Liver (tissue), 3 donors: ENCODE measurements at regions not wholly inside any gene's neighbourhood (a gene's known extent, or its start where the extent isn't known, plus 50 kb on each side); places are given as distances from the start of the nearest gene placed in this dataset.

Source experiments
- EGR1 ChIP-seq, 2 donors: IDR thresholded peaks; 2 replicates each; pipeline ENCODE4 v1.6.1; 2016 to 2018; ENCODE audit warnings: antibody characterized with exemption in 2 of 2, low read depth in 2 of 2
- FOXA1 ChIP-seq: IDR thresholded peaks from 2 replicates; pipeline ENCODE4 v1.6.1; 2016; ENCODE audit warnings: antibody characterized with exemption
- FOXA2 ChIP-seq: IDR thresholded peaks from 2 replicates; pipeline ENCODE4 v1.6.1; 2016; ENCODE audit warnings: antibody characterized with exemption
- GABPA ChIP-seq, 2 donors: IDR thresholded peaks in 1 of 2; conservative IDR thresholded peaks in 1 of 2; 2 replicates each; pipeline ENCODE4 v1.6.1; 2016; ENCODE audit warnings: antibody characterized with exemption in 2 of 2, mild to moderate bottlenecking in 1 of 2, moderate library complexity in 1 of 2
- HNF4G ChIP-seq: IDR thresholded peaks from 2 replicates; pipeline ENCODE4 v1.6.1; 2016; ENCODE audit warnings: antibody characterized with exemption
- JUND ChIP-seq, 2 donors: IDR thresholded peaks; 2 replicates each; pipeline ENCODE4 v1.6.1; 2016; ENCODE audit warnings: antibody characterized with exemption in 2 of 2
- RAD21 ChIP-seq, 2 donors: IDR thresholded peaks; 2 replicates each; pipeline ENCODE4 v1.6.1; 2016; ENCODE audit warnings: antibody characterized with exemption in 2 of 2, mild to moderate bottlenecking in 2 of 2
- SP1 ChIP-seq: IDR thresholded peaks from 2 replicates; pipeline ENCODE4 v1.6.1; 2018; ENCODE audit warnings: antibody characterized with exemption, mild to moderate bottlenecking
- YY1 ChIP-seq: IDR thresholded peaks from 2 replicates; pipeline ENCODE4 v1.6.1; 2016; ENCODE audit warnings: antibody characterized with exemption, mild to moderate bottlenecking
- TF ChIP-seq, protein P1 (sequence below): fragments of 150-350 bp; IDR thresholded peaks from 2 replicates; pipeline ENCODE4 v1.5.1; 2017; ENCODE audit warnings: improper control_type of control experiment, low read depth, low read length; ENCODE audit not compliant: missing input control
- TF ChIP-seq, protein P2 (sequence below): IDR thresholded peaks from 2 replicates; pipeline ENCODE4 v1.6.1; 2016; ENCODE audit warnings: antibody characterized with exemption, mild to moderate bottlenecking
- TF ChIP-seq, protein P3 (sequence below): IDR thresholded peaks from 2 replicates; pipeline ENCODE4 v1.6.1; 2016; ENCODE audit warnings: antibody characterized with exemption
- TF ChIP-seq, protein P4 (sequence below): IDR thresholded peaks from 2 replicates; pipeline ENCODE4 v1.6.1; 2016; ENCODE audit warnings: antibody characterized with exemption
- TF ChIP-seq, protein P5 (sequence below): IDR thresholded peaks from 2 replicates; pipeline ENCODE4 v1.6.1; 2016; ENCODE audit warnings: antibody characterized with exemption
- donor health status: healthy.
- donor health status: healthy.

DNA sequence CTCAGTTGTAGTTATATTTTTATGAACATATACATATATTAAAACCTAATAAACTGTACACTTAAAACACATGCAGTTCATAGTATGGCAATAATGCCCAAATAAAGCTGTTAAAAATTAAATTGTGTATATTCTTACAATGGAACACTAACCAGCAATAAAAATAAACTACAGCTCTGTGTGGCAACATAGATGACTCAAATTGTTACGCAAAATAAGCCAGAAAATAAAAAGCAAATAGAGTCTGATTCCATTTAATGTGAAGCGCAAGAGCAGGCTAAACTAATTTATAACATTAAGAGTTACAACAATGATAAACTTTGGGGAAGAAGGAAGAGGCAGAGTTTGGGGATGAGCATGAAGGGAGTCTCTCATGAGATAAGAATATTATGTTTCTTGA is 597.3 kb downstream of the TLE1 start:
- TF ChIP-seq, protein P1, sequence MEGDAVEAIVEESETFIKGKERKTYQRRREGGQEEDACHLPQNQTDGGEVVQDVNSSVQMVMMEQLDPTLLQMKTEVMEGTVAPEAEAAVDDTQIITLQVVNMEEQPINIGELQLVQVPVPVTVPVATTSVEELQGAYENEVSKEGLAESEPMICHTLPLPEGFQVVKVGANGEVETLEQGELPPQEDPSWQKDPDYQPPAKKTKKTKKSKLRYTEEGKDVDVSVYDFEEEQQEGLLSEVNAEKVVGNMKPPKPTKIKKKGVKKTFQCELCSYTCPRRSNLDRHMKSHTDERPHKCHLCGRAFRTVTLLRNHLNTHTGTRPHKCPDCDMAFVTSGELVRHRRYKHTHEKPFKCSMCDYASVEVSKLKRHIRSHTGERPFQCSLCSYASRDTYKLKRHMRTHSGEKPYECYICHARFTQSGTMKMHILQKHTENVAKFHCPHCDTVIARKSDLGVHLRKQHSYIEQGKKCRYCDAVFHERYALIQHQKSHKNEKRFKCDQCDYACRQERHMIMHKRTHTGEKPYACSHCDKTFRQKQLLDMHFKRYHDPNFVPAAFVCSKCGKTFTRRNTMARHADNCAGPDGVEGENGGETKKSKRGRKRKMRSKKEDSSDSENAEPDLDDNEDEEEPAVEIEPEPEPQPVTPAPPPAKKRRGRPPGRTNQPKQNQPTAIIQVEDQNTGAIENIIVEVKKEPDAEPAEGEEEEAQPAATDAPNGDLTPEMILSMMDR = no peak
- TF ChIP-seq, protein P2, sequence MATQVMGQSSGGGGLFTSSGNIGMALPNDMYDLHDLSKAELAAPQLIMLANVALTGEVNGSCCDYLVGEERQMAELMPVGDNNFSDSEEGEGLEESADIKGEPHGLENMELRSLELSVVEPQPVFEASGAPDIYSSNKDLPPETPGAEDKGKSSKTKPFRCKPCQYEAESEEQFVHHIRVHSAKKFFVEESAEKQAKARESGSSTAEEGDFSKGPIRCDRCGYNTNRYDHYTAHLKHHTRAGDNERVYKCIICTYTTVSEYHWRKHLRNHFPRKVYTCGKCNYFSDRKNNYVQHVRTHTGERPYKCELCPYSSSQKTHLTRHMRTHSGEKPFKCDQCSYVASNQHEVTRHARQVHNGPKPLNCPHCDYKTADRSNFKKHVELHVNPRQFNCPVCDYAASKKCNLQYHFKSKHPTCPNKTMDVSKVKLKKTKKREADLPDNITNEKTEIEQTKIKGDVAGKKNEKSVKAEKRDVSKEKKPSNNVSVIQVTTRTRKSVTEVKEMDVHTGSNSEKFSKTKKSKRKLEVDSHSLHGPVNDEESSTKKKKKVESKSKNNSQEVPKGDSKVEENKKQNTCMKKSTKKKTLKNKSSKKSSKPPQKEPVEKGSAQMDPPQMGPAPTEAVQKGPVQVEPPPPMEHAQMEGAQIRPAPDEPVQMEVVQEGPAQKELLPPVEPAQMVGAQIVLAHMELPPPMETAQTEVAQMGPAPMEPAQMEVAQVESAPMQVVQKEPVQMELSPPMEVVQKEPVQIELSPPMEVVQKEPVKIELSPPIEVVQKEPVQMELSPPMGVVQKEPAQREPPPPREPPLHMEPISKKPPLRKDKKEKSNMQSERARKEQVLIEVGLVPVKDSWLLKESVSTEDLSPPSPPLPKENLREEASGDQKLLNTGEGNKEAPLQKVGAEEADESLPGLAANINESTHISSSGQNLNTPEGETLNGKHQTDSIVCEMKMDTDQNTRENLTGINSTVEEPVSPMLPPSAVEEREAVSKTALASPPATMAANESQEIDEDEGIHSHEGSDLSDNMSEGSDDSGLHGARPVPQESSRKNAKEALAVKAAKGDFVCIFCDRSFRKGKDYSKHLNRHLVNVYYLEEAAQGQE = no peak
- TF ChIP-seq RAD21 (IDR thresholded peaks at IDR 0.05) = no peak
- TF ChIP-seq HNF4G = no peak
- TF ChIP-seq, protein P3, sequence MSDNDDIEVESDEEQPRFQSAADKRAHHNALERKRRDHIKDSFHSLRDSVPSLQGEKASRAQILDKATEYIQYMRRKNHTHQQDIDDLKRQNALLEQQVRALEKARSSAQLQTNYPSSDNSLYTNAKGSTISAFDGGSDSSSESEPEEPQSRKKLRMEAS = no peak
- no peak for TF ChIP-seq JUND (IDR thresholded peaks at IDR 0.05)
- TF ChIP-seq GABPA (IDR thresholded peaks at IDR 0.05 in 1 of 2, conservative IDR thresholded peaks at IDR 0.05 in 1 of 2) = no peak
- no peak for TF ChIP-seq EGR1 (IDR thresholded peaks at IDR 0.05; ENCODE audit: low read depth in 2 of 2)
- TF ChIP-seq, protein P4, sequence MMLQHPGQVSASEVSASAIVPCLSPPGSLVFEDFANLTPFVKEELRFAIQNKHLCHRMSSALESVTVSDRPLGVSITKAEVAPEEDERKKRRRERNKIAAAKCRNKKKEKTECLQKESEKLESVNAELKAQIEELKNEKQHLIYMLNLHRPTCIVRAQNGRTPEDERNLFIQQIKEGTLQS = no peak
- no peak for TF ChIP-seq YY1
- TF ChIP-seq SP1 = no peak
- no peak for TF ChIP-seq FOXA2
- TF ChIP-seq FOXA1 = no peak
- TF ChIP-seq, protein P5, sequence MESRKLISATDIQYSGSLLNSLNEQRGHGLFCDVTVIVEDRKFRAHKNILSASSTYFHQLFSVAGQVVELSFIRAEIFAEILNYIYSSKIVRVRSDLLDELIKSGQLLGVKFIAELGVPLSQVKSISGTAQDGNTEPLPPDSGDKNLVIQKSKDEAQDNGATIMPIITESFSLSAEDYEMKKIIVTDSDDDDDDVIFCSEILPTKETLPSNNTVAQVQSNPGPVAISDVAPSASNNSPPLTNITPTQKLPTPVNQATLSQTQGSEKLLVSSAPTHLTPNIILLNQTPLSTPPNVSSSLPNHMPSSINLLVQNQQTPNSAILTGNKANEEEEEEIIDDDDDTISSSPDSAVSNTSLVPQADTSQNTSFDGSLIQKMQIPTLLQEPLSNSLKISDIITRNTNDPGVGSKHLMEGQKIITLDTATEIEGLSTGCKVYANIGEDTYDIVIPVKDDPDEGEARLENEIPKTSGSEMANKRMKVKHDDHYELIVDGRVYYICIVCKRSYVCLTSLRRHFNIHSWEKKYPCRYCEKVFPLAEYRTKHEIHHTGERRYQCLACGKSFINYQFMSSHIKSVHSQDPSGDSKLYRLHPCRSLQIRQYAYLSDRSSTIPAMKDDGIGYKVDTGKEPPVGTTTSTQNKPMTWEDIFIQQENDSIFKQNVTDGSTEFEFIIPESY = no peak
